Right lobe of liver (tissue), 4 donors: ENCODE measurements at regions not wholly inside any gene's neighbourhood (a gene's known extent, or its start where the extent isn't known, plus 50 kb on each side); places are given as distances from the start of the nearest gene placed in this dataset.

ENCODE experiments used
- CTCF ChIP-seq, 4 donors: fragments of 200-600 bp in 3 of 4; fragments of 450-650 bp in 1 of 4; IDR thresholded peaks; one replicate each; pipeline versions ENCODE4 v1.5.1 to v1.8.0; 2016 to 2022; ENCODE audit warnings: antibody characterized with exemption in 4 of 4, mild to moderate bottlenecking in 2 of 4
- POLR2A ChIP-seq: fragments of 450-650 bp; IDR thresholded peaks from one replicate; pipeline ENCODE4 v1.6.1; 2017; ENCODE audit warnings: antibody characterized with exemption, mild to moderate bottlenecking
- donor health status: DM: no; HTN: no; CAD: no.
- donor health status: DM: no; HTN: no; CAD: no.
- donor health status: DM: no; HTN: yes; CAD: no.

DNA sequence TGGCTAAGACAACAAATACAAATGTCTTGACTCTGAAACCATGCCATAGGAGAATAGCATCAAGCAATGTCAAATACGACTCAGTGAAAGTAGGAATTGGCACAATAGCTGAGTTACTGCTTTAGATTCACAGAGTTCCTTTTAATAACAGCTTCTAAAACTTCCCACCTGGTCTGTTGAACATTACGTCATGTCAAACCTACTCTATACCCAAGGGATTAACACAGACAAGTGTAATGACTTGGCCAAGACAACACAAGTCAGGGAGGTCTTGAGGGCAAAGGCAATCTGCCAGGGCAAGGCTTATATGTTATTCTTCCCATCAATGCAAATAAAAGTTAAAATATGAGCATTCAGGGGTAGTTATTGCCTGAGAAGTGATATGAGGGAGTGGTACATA, 265.1 kb upstream of the PRDM1 start:
- TF ChIP-seq CTCF (IDR thresholded peaks at IDR 0.05) (no peak), POLR2A (no peak)
